T-cell (primary cell): ENCODE measurements at regions not wholly inside any gene's neighbourhood (a gene's known extent, or its start where the extent isn't known, plus 50 kb on each side); places are given as distances from the start of the nearest gene placed in this dataset.
"Not testable (repeated sequence)": the region's sequence is repeated elsewhere in the genome, so short reads cannot be mapped to it uniquely, and the experiment has no call there.

ENCODE experiments used
- ATAC-seq, 4 experiments: fragments of 200-7000 bp in 3 of 4; fragments of 150-1000 bp in 1 of 4; cut with Tn5 transposase; replicated peaks in 1 of 4; 1 replicate in 3 of 4; 2 replicates in 1 of 4; pipeline ENCODE4 v1.10.0; 2021; ENCODE audit warnings: moderate library complexity in 3 of 4, mild to moderate bottlenecking in 2 of 4, moderate number of reproducible peaks in 1 of 4
- CTCF ChIA-PET, 2 donors: fragments of 300-600 bp; sonication (Branson Sonifier 250); formaldehyde crosslinking; loops; one replicate each; lab custom pipeline; 2022; ENCODE audit warnings: antibody characterized with exemption in 2 of 2; lab: Charles Lee
- POLR2A ChIA-PET, 2 donors: fragments of 300-600 bp; sonication (Branson Sonifier 250); formaldehyde crosslinking; loops; one replicate each; lab custom pipeline; 2022; ENCODE audit warnings: antibody characterized with exemption in 2 of 2; lab: Charles Lee
- DNase-seq, 35 experiments: peaks; one replicate each; pipeline versions ENCODE4 v3.0.0 to v3.0.0-alpha.2; 2013 to 2023
- H3K27ac ChIP-seq: one replicate; pipeline ENCODE4 v1.5.1; 2013; ENCODE audit warnings: low read length
- H3K27me3 ChIP-seq, 2 experiments: replicated peaks in 1 of 2; 1 replicate in 1 of 2; 2 replicates in 1 of 2; pipeline versions ENCODE4 v1.6.1 to v1.7.0; 2013; ENCODE audit warnings: low read length in 1 of 2, mixed read lengths in 1 of 2; ENCODE audit not compliant: control insufficient read depth in 2 of 2, insufficient read depth in 2 of 2; ENCODE audit errors: extremely low read depth in 1 of 2
- H3K36me3 ChIP-seq, 2 donors: 1 replicate in 1 of 2; 2 replicates in 1 of 2; pipeline versions ENCODE4 v1.6.1 to v1.7.0; 2013; ENCODE audit warnings: low read length in 1 of 2; ENCODE audit not compliant: control insufficient read depth in 2 of 2, insufficient read depth in 1 of 2; ENCODE audit errors: extremely low read depth in 1 of 2
- H3K4me1 ChIP-seq, 2 experiments: 1 replicate in 1 of 2; 2 replicates in 1 of 2; pipeline versions ENCODE4 v1.6.1 to v1.7.0; 2013; ENCODE audit warnings: low read length in 2 of 2, mixed read lengths in 1 of 2; ENCODE audit not compliant: insufficient read depth in 2 of 2, control insufficient read depth in 1 of 2; ENCODE audit errors: extremely low read depth in 1 of 2
- H3K4me3 ChIP-seq, 2 donors: 1 replicate in 1 of 2; 2 replicates in 1 of 2; pipeline versions ENCODE4 v1.5.1 to v1.7.0; 2013; ENCODE audit warnings: mild to moderate bottlenecking in 2 of 2, low read length in 1 of 2, moderate library complexity in 1 of 2; ENCODE audit not compliant: control insufficient read depth in 1 of 2; ENCODE audit errors: extremely low read depth in 1 of 2
- H3K9me3 ChIP-seq: 2 replicates; pipeline ENCODE4 v1.7.0; 2013
- H3K27ac Mint-ChIP-seq, 2 donors: one replicate each; pipeline ENCODE4 v1.8.0; 2020 to 2021; ENCODE audit warnings: mild to moderate bottlenecking in 2 of 2, mixed read lengths in 2 of 2
- H3K27me3 Mint-ChIP-seq, 2 donors: one replicate each; pipeline ENCODE4 v1.8.0; 2021 to 2022; ENCODE audit warnings: mixed read lengths in 2 of 2
- H3K36me3 Mint-ChIP-seq: one replicate; pipeline ENCODE4 v1.8.0; 2021; ENCODE audit warnings: mixed read lengths
- H3K4me1 Mint-ChIP-seq, 3 donors: one replicate each; pipeline ENCODE4 v1.8.0; 2020 to 2022; ENCODE audit warnings: mixed read lengths in 3 of 3, mild to moderate bottlenecking in 1 of 3
- H3K4me3 Mint-ChIP-seq, 3 donors: one replicate each; pipeline ENCODE4 v1.8.0; 2020 to 2022; ENCODE audit warnings: mild to moderate bottlenecking in 3 of 3, mixed read lengths in 3 of 3, moderate library complexity in 3 of 3
- H3K9me3 Mint-ChIP-seq, 3 donors: one replicate each; pipeline ENCODE4 v1.8.0; 2020 to 2022; ENCODE audit warnings: mixed read lengths in 3 of 3
- WGBS: methylation state at CpG from one replicate; pipeline ENCODE4 v1.1.5; 2013; ENCODE audit warnings: missing lambda C conversion rate; ENCODE audit not compliant: insufficient coverage; 5-methylcytosine and 5-hydroxymethylcytosine counted together

GRCh38 chr2:131656816-131657633, 129.3 kb downstream of the CCDC74A start:
- no peaks in the 10 kb centered on the region for H3K9me3 Mint-ChIP-seq
- Histone ChIP-seq H3K27ac (no peak overlapping the region), H3K9me3 (no peaks in the 10 kb centered on the region), H3K36me3 (no peaks in the 10 kb centered on the region), H3K4me3 (no peak overlapping the region), H3K4me1 (no peaks in the 10 kb centered on the region), H3K27me3 (peaks cover 0 to 27% of the 10 kb centered on the region in 2 experiments)
- H3K27ac Mint-ChIP-seq: no peak overlapping the region
- ChIA-PET POLR2A (no interaction called here), CTCF (no interaction called here)
- no peak overlapping the region for H3K4me3 Mint-ChIP-seq
- peaks cover 24 to 25% of the 10 kb centered on the region in 2 donors for H3K27me3 Mint-ChIP-seq
- no peaks in the 10 kb centered on the region for H3K36me3 Mint-ChIP-seq
- DNase-seq (no peak), ATAC-seq (no peak)
- no peaks in the 10 kb centered on the region for H3K4me1 Mint-ChIP-seq
- 95% methylated on average over 30 of the region's 32 CpGs for WGBS

- Mint-ChIP-seq H3K4me3 (no peak overlapping the region), H3K9me3 (no peaks in the 10 kb centered on the region), H3K4me1 (no peaks in the 10 kb centered on the region), H3K27me3 (peaks cover 25 to 30% of the 10 kb centered on the region in 2 donors), H3K36me3 (no peaks in the 10 kb centered on the region), H3K27ac (no peak overlapping the region)
- Histone ChIP-seq H3K4me1 (no peaks in the 10 kb centered on the region), H3K4me3 (no peak overlapping the region), H3K36me3 (no peaks in the 10 kb centered on the region), H3K27me3 (peaks cover 0 to 27% of the 10 kb centered on the region in 2 experiments), H3K9me3 (no peaks in the 10 kb centered on the region), H3K27ac (no peak overlapping the region)
- ChIA-PET CTCF (no interaction called here), POLR2A (no interaction called here)
- ATAC-seq (no peak), DNase-seq (no peak)
- WGBS: 93% methylated on average over 49 of the region's 49 CpGs
These were observed 130.4 kb downstream of the CCDC74A start for GRCh38 chr2:131657895-131658768.

GRCh38 chr2:131658769-131659131, 131.1 kb downstream of the CCDC74A start:
- Histone ChIP-seq H3K4me3 (no peak overlapping the region), H3K4me1 (no peaks in the 10 kb centered on the region), H3K9me3 (no peaks in the 10 kb centered on the region), H3K36me3 (no peaks in the 10 kb centered on the region), H3K27ac (no peak overlapping the region), H3K27me3 (peaks cover 0 to 27% of the 10 kb centered on the region in 2 experiments)
- Mint-ChIP-seq H3K27ac (no peak overlapping the region), H3K9me3 (no peaks in the 10 kb centered on the region), H3K27me3 (peaks cover 25 to 32% of the 10 kb centered on the region in 2 donors), H3K4me3 (no peak overlapping the region), H3K36me3 (no peaks in the 10 kb centered on the region), H3K4me1 (no peaks in the 10 kb centered on the region)
- 88% methylated on average over 16 of the region's 16 CpGs for WGBS
- DNase-seq: no peak
- POLR2A ChIA-PET: no interaction called here
- CTCF ChIA-PET: no interaction called here
- ATAC-seq: peak in 1 of 4 experiments; percentile 19

- ChIA-PET POLR2A (no interaction called here), CTCF (no interaction called here)
- Mint-ChIP-seq H3K9me3 (no peaks in the 10 kb centered on the region), H3K4me1 (no peaks in the 10 kb centered on the region), H3K36me3 (no peaks in the 10 kb centered on the region), H3K27ac (no peak overlapping the region), H3K4me3 (no peak overlapping the region), H3K27me3 (peaks cover 25 to 32% of the 10 kb centered on the region in 2 donors)
- Histone ChIP-seq H3K4me1 (no peaks in the 10 kb centered on the region), H3K27me3 (peaks cover 0 to 27% of the 10 kb centered on the region in 2 experiments), H3K9me3 (no peaks in the 10 kb centered on the region), H3K27ac (no peak overlapping the region), H3K36me3 (no peaks in the 10 kb centered on the region), H3K4me3 (no peak overlapping the region)
- WGBS: 100% methylated on average over 5 of the region's 8 CpGs
- ATAC-seq: no peak
- no peak for DNase-seq
These were observed 131.5 kb downstream of the CCDC74A start for GRCh38 chr2:131659168-131659572.

GRCh38 chr2:131661101-131661782, 133.6 kb downstream of the CCDC74A start:
- H3K36me3 Mint-ChIP-seq, H3K27ac Mint-ChIP-seq, H3K27ac ChIP-seq, POLR2A ChIA-PET, H3K9me3 ChIP-seq, ATAC-seq, H3K36me3 ChIP-seq, H3K9me3 Mint-ChIP-seq, H3K4me3 Mint-ChIP-seq, H3K4me3 ChIP-seq, H3K4me1 Mint-ChIP-seq, H3K4me1 ChIP-seq, CTCF ChIA-PET, DNase-seq: not testable (repeated sequence)
- WGBS: no CpG with 5 or more reads among the region's 8 CpGs
- peaks cover 33 to 35% of the 10 kb centered on the region in 2 donors for H3K27me3 Mint-ChIP-seq
- peaks cover 5 to 27% of the 10 kb centered on the region in 2 experiments for H3K27me3 ChIP-seq

- DNase-seq, H3K9me3 ChIP-seq, H3K4me1 ChIP-seq, H3K27ac Mint-ChIP-seq, H3K4me1 Mint-ChIP-seq, H3K36me3 ChIP-seq, H3K4me3 ChIP-seq, ATAC-seq, H3K9me3 Mint-ChIP-seq, H3K4me3 Mint-ChIP-seq, H3K36me3 Mint-ChIP-seq, H3K27ac ChIP-seq, CTCF ChIA-PET, POLR2A ChIA-PET: not testable (repeated sequence)
- peaks cover 30 to 31% of the 10 kb centered on the region in 2 donors for H3K27me3 Mint-ChIP-seq
- peaks cover 5 to 23% of the 10 kb centered on the region in 2 experiments for H3K27me3 ChIP-seq
- WGBS: 83% methylated on average over 3 of the region's 5 CpGs
These were observed 134.3 kb downstream of the CCDC74A start for GRCh38 chr2:131661884-131662535.
